CD4-positive, alpha-beta T cell treated with Interleukin-10 for 1 hour (primary cell): ENCODE measurements at regions not wholly inside any gene's neighbourhood (a gene's known extent, or its start where the extent isn't known, plus 50 kb on each side); places are given as distances from the start of the nearest gene placed in this dataset.

Experiments
- DNase-seq: peaks from one replicate; pipeline ENCODE4 v3.0.0-alpha.2; 2020

DNA sequence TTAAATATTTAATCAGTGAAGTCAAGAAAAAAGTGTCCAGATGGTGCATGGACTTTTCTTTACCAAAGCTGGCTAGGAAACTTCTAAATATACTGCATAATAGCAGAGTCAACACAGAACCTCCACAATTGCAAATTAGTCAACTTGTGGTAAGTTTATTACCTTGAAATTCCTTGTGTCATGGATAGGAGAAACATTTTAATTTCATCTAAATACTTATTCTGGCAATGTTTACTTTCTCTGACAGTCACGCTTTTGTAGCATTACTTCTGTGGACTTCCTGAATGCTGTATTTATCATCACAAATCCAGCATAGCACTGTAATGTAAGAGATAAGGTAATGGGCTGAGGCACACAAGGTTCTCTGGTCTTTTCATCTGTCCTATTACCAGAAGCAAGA lies 2266.1 kb downstream of the PCDH7 start:
- DNase-seq = no peak

GRCh38 chr4:32987111-32987510 lies 2266.9 kb downstream of the PCDH7 start:
- no peak for DNase-seq

DNA sequence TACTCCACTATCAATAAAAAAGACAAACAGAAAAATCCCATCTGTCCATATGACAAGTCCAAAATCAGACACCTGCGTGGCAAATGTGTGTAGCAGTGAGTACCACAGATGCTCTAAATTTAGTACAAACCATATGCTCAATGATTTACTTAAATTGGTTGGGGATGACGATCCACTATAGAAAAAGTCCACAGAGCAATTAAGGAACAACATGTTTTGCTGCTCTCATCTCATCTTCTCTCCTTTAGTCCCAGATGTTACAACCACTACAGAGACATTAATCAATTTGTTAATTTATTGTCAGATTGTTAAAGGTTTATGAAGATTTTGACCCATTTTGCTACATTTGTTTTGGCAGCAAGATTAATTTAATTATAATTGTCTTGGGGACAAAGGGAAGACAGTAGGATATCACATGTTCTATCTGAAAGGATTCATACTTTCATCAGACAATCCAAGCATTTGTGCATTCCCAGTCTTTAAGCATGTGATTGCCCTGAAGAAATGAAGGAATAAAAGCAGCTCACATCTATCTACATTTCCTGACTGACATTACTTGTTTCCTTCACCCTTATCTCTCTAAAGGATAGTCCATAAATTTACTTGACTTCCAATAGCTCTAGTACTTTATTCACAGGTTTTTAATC lies 2268.1 kb downstream of the PCDH7 start:
- DNase-seq = no peak

- no peak for DNase-seq
Observed at GRCh38 chr4:32991663-32992062, 2271.5 kb downstream of the PCDH7 start.

DNA sequence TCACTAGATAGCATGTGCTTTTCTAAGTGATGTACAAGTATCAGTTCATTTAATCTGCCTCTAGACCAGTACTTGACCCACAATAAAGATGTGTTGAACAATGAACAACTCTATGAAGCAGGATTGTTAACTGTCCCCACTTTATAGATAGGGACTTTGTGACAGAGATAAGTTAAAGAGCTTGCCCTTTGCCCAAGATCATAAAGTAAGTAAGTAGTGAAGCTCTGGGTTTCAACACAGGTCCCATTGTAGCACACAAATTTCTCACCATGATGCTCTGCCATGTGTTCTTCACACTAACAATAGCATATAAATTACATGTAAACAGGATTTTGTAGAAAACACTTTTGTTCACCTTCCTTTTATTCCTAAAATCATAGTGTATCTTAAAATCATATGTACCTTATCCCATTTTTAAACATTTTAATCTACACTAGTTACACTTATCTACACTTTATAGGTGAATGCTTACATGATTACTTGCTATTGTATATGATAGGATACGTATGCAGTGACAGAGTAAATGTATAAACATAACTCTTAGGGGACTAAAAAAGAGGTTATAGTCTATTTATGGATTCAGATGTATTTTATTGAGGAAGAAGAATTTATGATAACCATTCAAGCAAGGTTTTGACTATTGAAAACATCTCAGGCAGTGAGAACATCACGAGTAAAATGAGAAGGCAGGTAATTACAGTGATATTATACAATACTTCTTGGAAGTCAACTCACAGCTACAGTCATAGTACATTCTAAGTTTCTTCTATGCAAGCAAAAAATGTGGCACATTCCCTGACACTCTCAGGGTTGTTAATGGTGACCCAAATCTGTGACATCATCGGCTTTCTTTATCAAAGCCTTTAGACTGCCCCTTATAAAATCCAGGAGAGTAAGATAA lies 2275.1 kb downstream of the PCDH7 start:
- DNase-seq = no peak

- DNase-seq = no peak
Observed at GRCh38 chr4:33013282-33013681, 2293.1 kb downstream of the PCDH7 start.

GRCh38 chr4:33025236-33025635 lies 2305.1 kb downstream of the PCDH7 start:
- no peak for DNase-seq

DNA sequence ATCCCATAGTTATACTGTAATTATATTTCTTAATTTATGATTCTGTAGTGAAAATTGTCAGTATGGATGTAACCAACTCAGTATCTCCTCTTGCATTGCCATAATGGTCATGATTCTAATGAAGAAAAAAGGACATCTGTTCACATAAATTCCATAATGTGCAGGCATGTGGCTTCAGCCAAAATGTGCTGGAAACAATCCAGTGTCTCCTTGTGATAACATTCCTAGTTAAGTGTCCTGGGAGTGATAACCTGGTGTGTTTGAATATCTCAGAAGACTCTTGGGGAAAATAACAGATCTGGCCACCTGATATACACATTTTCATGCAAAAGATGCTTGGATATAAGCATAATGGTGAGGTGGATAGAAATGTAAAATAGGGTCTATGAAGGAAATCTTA lies 2309.8 kb downstream of the PCDH7 start:
- no peak for DNase-seq

DNA sequence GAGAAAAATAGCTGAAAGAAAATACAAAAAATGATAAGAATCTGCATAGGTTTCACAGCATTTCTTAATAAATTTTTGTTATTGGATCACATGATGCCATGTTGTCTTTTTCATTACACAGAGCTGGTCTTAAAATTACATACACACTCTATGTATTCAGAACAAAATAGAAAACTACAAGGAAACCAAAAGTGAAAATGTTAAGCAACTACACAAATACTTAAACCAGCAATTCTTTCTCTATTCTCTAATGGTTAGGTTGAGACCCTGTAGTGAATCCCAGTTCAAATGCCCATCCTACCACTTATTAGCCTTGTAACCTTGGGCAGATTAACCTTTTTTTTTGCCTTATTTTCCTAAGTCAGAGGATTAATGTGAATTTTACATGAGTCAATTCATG lies 2311.2 kb downstream of the PCDH7 start:
- DNase-seq = no peak

DNA sequence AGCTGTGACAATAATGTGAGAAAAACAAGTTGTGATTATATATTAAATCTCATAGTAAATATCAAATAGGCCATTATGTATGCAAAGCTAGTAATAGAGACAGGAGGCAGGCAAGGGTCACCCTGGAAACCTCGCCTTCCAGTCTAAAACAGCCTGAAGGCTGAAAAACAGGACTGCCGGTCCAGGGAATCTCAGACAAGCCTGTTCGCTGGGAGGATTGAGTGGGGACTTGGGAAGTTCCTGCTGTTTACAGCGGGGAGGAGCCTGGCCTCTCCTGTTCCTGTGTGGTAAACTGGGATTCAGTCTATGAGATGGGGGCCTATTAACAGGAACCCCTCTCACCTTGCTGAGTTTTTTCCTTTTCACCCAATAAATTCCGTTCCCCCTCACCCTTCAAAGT lies 2317.3 kb downstream of the PCDH7 start:
- no peak for DNase-seq

GRCh38 chr4:33045334-33045733 lies 2325.2 kb downstream of the PCDH7 start:
- DNase-seq = no peak

DNA sequence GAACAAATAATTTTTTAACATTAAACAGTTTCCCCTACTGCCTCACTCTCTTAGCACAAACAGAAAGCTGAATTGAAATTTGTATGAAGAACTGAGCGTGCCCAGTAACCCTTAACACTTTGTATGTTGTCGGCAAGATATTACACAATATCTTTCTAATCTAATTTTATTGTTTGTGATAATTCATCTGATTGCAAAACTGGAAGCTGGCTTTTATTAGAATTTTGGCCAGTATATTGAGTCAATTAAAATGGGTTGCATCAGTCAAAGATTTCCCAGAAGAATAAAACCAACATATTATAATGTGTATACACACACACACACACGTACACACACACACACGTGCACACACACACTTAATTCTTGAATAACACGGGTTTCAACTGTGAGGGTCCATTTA lies 2332.1 kb downstream of the PCDH7 start:
- DNase-seq = no peak

GRCh38 chr4:33054161-33054560 lies 2334.0 kb downstream of the PCDH7 start:
- DNase-seq = no peak

DNA sequence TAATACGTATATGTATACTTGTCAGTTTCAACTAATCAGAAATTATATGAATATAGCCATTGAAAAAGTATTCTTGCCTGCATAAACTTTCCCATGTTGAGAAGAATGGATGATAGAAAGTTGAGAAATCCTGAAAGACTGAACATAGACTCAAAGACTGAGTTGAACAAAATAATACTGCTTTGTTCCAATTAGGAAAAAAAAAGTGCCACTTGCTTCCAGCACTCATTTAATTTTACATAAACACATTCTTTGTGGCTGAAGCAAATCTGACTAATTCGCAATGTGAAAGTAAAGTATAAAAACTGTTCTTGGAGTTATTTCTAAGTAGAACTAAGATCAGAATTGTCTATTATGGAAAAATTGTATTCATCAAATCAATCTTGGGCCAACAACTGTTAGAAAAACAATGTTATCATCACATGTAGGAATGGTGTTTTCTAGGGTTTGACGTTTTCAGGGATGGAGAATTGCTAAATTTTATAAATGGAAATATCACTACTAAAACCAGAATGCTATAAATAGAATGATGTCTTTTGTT lies 2334.6 kb downstream of the PCDH7 start:
- DNase-seq = no peak

GRCh38 chr4:33057736-33058135 lies 2337.6 kb downstream of the PCDH7 start:
- DNase-seq = no peak

DNA sequence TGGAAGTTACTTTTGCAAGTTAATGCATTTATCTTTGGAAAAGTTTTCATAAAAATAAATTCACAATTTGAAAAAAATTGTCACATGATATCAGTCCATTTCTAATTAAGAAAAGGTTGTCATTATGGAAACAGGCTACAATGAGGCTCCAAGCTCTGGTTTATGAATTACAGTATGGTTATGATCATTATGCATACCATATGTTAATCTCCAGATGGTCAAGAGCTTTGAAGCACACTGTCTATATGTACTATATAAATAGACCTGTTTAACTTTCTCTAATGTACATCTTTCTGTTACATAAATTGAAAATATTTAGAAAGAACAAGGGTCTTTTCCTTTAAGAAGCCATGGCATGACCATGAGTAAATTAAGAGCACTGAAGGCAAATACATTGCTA lies 2338.8 kb downstream of the PCDH7 start:
- no peak for DNase-seq

DNA sequence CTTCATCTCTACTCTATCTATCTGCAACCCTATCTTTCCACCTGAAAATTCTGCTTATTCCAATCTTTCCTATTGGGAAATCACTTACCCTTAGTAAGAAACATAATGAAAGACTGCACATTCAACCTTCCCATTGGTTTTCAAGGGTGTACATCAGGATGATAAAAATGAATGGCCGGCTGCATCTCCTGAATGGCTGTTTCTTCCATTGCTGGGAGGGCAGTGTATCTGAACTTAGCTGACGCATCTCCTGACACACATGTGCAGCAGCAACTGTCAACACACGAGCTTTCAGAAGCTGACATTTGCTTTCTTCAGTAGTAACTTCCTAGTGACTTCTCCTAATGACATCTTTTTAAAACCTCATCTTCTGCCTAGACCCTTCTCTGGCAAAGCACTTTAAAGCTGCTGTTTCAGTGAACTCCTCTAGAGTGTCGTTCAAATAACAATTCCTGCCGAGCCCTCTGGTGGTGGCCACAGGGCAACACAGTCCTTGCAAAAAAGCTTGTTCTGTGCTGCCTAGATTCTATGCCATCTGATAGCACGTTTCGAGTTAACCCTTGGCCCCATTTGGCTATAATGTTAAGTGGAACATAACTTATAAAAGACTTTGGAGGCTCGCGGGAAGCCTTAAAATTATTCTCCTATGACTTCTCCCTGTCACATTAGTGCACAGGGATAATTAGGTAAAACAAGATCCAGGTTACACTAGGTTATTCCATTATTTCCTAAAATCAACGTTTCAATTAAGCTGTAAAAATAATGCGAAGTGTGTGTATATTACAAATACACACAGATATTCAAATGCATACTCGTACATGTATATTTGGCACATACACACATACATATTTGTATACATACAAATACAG lies 2340.7 kb downstream of the PCDH7 start:
- DNase-seq = no peak

DNA sequence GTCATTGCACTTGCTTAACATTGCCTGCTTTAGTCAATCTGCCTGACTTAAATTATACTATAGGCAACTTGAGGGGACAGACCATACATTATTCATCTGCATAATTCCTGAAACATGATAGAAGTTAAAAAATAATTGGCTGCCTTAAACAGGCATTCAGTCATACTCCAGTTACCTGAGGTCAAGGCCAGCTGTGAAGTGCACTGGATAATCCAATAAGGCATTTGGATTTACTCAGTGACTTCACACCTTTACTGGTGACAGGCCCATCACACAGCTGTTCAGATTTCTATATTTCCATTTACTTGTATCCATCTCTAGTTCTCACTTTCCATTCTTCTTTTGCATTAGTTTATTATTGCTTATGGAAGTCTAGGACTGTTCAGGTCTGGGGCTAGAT lies 2341.6 kb downstream of the PCDH7 start:
- DNase-seq = no peak

DNA sequence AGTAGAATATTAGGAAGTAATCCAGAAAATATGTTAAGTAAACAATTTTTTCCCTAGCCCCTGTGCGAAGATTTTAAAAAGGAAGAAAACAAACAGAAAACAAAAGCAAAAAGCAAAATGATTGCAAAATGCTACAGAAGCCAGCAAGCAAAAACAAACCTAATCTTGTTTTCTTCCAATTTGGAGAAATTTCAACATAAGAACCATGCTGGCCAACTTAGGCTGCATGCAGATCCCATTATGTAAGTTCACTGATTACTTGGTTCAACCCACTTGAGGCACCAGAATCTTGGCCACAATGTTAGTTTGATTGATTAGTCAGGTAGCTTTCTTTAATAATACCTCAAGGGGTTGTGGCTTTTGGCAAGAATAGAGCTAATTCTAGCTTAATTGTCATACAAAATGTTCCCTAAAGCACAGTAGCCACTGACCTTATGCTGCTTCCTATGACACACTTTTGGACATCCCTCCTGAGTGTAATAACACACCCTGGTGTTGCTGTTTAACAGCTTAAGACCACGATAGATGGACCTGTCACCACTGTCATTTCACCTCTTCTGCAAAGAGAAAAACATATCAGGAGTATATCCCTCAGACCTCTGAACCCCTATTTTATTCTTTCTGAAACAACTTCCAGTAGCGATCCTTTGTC lies 2342.1 kb downstream of the PCDH7 start:
- no peak for DNase-seq

DNA sequence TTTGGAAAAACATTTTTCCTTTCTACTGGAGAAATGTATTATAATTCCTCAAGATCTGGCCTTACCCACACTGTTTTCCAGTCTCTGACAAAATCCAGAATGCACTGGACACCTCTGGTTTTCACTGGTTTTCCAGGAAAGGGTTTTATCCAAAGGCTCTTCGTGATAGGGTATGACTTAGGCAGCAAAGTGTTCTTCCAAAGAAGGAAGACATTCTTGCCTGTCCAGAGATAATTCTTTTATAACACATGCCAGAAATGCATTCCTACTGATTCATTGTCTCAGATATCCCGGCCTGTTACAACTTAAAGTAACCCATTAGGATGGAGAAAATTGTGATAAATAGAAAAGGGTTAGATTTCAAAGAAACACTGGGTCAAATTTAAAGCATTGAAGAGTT lies 2343.1 kb downstream of the PCDH7 start:
- DNase-seq = no peak

DNA sequence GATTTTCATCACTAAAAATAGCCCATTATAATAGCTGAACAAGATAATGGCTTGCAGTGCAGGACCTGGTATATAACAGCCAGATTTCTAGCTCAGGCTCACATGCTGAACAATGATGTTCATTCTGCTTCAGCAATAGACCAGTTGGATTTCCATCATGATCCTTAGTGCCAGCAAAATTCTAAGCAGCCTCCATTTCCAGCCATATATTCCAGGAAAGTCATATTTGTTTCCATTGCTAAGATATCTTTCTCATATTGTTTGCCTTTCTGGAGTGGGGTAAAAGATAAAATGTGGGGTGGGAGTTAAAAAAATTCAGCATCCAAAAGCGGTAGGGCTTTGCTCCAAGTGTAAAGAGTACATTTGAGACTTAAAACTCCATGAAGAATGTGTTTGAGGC lies 2344.1 kb downstream of the PCDH7 start:
- no peak for DNase-seq

- DNase-seq = no peak
Observed at GRCh38 chr4:33065749-33066148, 2345.6 kb downstream of the PCDH7 start.

DNA sequence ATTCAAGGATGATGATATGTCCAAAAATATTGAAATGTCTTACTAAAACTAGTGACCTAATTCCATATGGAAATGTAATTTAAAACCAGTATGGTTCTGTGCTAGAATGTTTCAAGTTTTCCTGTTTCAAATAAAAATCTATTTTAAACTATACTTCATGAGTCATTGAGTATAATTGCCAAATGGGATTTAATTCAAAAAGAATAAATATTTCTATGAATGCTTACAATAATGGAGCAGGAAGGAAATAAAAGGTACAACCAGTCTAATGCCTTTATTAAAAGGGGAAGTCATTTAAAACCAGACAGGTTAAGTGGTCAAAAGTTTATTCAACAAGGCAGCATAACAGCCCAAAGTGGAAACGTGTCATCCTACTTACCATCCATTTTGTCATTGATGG lies 2347.1 kb downstream of the PCDH7 start:
- no peak for DNase-seq
